ENCODE measurements at regions not wholly inside any gene's neighbourhood (a gene's known extent, or its start where the extent isn't known, plus 50 kb on each side); places are given as distances from the start of the nearest gene placed in this dataset.

DNA sequence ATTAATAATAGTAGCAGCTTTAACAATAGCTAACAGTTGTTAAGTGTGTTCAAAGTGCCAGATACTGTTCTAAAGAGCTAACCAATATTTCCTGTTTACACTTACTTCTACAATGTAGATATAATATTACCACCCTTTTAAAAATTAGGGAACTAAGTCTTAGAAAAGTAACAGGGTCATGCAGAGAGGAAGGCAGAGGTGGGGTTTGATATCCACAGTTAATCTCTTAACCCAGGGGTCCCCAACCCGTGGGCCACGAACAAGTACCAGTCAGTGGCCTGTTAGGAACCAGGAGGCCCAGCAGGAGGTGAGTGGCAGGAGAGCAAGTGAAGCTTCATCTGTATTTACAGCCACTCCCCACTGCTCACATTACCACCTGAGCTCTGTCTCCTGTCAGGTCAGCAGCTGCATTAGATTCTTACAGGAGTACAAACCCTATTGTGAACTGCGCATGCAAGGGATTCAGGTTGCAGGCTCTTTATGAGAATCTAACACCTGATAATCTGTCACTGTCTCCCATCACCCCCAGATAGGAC is 89.1 kb downstream of the ACTL7B start:
- Histone ChIP-seq H3K36me3 (no peaks in the 10 kb centered on the region), H3K4me1 (peaks cover under 1 to 4% (median 3%) of the 10 kb centered on the region in 4 donors), H3K9me3 (peaks cover 0 to 8% (median 6%) of the 10 kb centered on the region in 4 donors), H3K4me3 (no peak overlapping the region), H3K27me3 (no peaks in the 10 kb centered on the region), H3K27ac (replicated peaks in 1 of 4) (no peak overlapping the region)
- intact Hi-C loops (cut with DNase I): no loop called here
- TF ChIP-seq, protein P1, sequence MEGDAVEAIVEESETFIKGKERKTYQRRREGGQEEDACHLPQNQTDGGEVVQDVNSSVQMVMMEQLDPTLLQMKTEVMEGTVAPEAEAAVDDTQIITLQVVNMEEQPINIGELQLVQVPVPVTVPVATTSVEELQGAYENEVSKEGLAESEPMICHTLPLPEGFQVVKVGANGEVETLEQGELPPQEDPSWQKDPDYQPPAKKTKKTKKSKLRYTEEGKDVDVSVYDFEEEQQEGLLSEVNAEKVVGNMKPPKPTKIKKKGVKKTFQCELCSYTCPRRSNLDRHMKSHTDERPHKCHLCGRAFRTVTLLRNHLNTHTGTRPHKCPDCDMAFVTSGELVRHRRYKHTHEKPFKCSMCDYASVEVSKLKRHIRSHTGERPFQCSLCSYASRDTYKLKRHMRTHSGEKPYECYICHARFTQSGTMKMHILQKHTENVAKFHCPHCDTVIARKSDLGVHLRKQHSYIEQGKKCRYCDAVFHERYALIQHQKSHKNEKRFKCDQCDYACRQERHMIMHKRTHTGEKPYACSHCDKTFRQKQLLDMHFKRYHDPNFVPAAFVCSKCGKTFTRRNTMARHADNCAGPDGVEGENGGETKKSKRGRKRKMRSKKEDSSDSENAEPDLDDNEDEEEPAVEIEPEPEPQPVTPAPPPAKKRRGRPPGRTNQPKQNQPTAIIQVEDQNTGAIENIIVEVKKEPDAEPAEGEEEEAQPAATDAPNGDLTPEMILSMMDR (IDR thresholded peaks at IDR 0.05): no peak
- TF ChIP-seq POLR2A (IDR thresholded peaks at IDR 0.05; ENCODE audit: low read depth) (no peak), POLR2AphosphoS5 (IDR thresholded peaks at IDR 0.05) (no peak), EP300 (IDR thresholded peaks at IDR 0.05) (no peak)
- 69% methylated on average over 3 of the region's 3 CpGs for WGBS
- no peak for DNase-seq (ENCODE audit: extremely low spot score)

DNA sequence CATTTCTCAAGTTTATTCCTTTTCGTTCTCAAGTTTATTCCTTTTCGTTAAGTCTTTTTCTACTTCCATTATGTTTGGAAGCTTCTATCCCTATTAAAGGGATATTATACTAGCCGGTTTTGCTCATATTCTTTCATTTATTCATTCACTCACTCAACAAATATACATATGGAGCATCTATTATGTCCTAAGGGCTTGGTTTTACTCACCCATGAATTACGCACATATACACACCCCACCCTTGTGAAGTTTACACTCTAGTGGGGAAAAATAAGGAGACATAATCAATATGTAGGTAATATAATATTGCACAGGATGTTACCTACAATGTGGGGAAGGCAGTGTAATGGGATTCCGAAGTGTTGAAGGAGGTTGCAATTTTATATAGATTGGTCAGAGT is 90.5 kb downstream of the ACTL7B start:
- 87% methylated on average over 5 of the region's 5 CpGs for WGBS
- TF ChIP-seq POLR2AphosphoS5 (IDR thresholded peaks at IDR 0.05) (no peak), POLR2A (IDR thresholded peaks at IDR 0.05; ENCODE audit: low read depth) (no peak), EP300 (IDR thresholded peaks at IDR 0.05) (no peak)
- TF ChIP-seq, protein P1 (IDR thresholded peaks at IDR 0.05): no peak
- no peaks in the 10 kb centered on the region for H3K27me3 ChIP-seq
- H3K4me1 ChIP-seq: peaks cover 3 to 11% (median 9%) of the 10 kb centered on the region in 4 donors
- no peak overlapping the region for H3K27ac ChIP-seq (replicated peaks in 1 of 4)
- H3K36me3 ChIP-seq: no peaks in the 10 kb centered on the region
- intact Hi-C loops (cut with DNase I): no loop called here
- peaks cover 0 to 5% (median 4%) of the 10 kb centered on the region in 4 donors for H3K9me3 ChIP-seq
- no peak for DNase-seq (ENCODE audit: extremely low spot score)
- H3K4me3 ChIP-seq: no peak overlapping the region

- peaks cover 3 to 11% (median 9%) of the 10 kb centered on the region in 4 donors for H3K4me1 ChIP-seq
- no peaks in the 10 kb centered on the region for H3K9me3 ChIP-seq
- DNase-seq (ENCODE audit: extremely low spot score): no peak
- H3K36me3 ChIP-seq: no peaks in the 10 kb centered on the region
- H3K27me3 ChIP-seq: no peaks in the 10 kb centered on the region
- intact Hi-C loops (cut with DNase I): loop anchor here (5.0 kb wide), 2 partner anchors 1295 to 1340 kb away; no protein-coding TSS in a partner anchor
- H3K27ac ChIP-seq (replicated peaks in 1 of 4): no peak overlapping the region
- H3K4me3 ChIP-seq: no peak overlapping the region
- no peak for TF ChIP-seq POLR2AphosphoS5 (IDR thresholded peaks at IDR 0.05)
- TF ChIP-seq POLR2A (IDR thresholded peaks at IDR 0.05; ENCODE audit: low read depth): no peak
- TF ChIP-seq, protein P1 (IDR thresholded peaks at IDR 0.05): no peak
- TF ChIP-seq EP300 (IDR thresholded peaks at IDR 0.05): no peak
- 80% methylated on average over 13 of the region's 13 CpGs for WGBS
Observed at GRCh38 chr9:108762348-108763055, 93.3 kb downstream of the ACTL7B start.

- no peak for TF ChIP-seq POLR2A (IDR thresholded peaks at IDR 0.05; ENCODE audit: low read depth)
- TF ChIP-seq, protein P1 (IDR thresholded peaks at IDR 0.05): peak; percentile 70 to 88 (median 73)
- no peak for DNase-seq (ENCODE audit: extremely low spot score)
- no peaks in the 10 kb centered on the region for H3K36me3 ChIP-seq
- no peaks in the 10 kb centered on the region for H3K27me3 ChIP-seq
- no peak overlapping the region for H3K27ac ChIP-seq (replicated peaks in 1 of 4)
- no peaks in the 10 kb centered on the region for H3K9me3 ChIP-seq
- intact Hi-C loops (cut with DNase I): loop anchor here (5.0 kb wide), 2 partner anchors 1294 to 1340 kb away; no protein-coding TSS in a partner anchor
- 20% methylated on average over 8 of the region's 9 CpGs for WGBS
- peaks cover 3 to 11% (median 9%) of the 10 kb centered on the region in 4 donors for H3K4me1 ChIP-seq
- no peak overlapping the region for H3K4me3 ChIP-seq
Observed at GRCh38 chr9:108761655-108762347, 94.0 kb downstream of the ACTL7B start.
